ENCODE measurements at regions not wholly inside any gene's neighbourhood (a gene's known extent, or its start where the extent isn't known, plus 50 kb on each side); places are given as distances from the start of the nearest gene placed in this dataset.

DNA sequence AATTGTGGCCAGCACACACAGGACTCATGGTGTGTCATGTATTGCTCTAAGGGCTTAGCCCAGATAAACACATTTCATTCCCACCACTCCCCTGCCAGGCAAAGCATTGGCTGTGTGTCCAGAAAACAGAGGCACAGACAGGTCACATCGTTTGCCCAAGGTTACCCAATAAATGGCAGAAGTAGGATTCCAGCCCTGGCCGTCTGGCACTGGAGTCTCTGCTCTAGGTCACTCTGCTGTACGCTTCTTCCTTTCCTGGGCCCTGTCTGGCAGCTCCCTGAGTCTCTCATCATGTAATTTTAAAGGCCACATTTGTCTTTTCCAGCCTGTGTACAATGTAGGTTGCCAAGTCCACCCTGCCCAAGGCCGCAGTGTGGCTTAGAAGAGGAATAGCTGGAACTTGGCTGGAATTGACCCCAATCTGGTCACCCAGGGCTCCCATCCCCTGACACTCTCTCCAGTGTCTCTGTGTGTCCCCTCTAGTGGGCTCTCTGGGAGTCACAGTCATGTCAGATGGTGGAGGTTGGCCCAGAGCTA, 264.5 kb upstream of the TSHZ3 start:
- H3K27ac ChIP-seq: no peak overlapping the region
- no peaks in the 10 kb centered on the region for H3K36me3 ChIP-seq
- no peaks in the 10 kb centered on the region for H3K27me3 ChIP-seq (replicated peaks; ENCODE audit: insufficient read depth)
- no peak overlapping the region for H3K4me3 ChIP-seq
- no peaks in the 10 kb centered on the region for H3K4me1 ChIP-seq (replicated peaks)
- intact Hi-C loops (cut with DNase I): no loop called here
- no peaks in the 10 kb centered on the region for H3K9me3 ChIP-seq
- WGBS: 68% methylated on average over 4 of the region's 4 CpGs
- TF ChIP-seq POLR2A (IDR thresholded peaks at IDR 0.05): no peak
- no peak for TF ChIP-seq POLR2AphosphoS5 (IDR thresholded peaks at IDR 0.05)
- TF ChIP-seq, protein P1, sequence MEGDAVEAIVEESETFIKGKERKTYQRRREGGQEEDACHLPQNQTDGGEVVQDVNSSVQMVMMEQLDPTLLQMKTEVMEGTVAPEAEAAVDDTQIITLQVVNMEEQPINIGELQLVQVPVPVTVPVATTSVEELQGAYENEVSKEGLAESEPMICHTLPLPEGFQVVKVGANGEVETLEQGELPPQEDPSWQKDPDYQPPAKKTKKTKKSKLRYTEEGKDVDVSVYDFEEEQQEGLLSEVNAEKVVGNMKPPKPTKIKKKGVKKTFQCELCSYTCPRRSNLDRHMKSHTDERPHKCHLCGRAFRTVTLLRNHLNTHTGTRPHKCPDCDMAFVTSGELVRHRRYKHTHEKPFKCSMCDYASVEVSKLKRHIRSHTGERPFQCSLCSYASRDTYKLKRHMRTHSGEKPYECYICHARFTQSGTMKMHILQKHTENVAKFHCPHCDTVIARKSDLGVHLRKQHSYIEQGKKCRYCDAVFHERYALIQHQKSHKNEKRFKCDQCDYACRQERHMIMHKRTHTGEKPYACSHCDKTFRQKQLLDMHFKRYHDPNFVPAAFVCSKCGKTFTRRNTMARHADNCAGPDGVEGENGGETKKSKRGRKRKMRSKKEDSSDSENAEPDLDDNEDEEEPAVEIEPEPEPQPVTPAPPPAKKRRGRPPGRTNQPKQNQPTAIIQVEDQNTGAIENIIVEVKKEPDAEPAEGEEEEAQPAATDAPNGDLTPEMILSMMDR (IDR thresholded peaks at IDR 0.05): no peak
- DNase-seq (ENCODE audit: low spot score): no peak

DNA sequence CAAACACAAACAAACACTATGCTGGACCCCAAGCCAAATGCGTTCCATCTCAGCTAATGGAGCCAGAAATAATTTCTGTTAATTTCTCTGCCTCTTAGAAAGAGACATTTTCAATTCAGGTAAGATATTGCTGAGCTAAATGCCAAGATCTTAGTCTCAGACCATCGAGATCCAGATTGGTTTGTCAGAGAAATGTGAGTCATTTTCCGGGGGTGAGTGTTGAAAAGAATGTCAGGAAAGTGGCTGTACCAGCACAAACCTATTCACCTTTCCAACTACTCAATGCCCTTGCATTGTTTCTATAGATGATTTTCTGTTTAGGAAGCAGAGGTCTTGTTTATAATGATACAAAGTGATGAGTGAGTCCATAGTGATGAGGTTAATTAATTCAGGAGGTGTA, 266.8 kb upstream of the TSHZ3 start:
- Histone ChIP-seq H3K36me3 (no peaks in the 10 kb centered on the region), H3K27ac (no peak overlapping the region), H3K27me3 (replicated peaks; ENCODE audit: insufficient read depth) (no peaks in the 10 kb centered on the region), H3K4me1 (replicated peaks) (no peaks in the 10 kb centered on the region), H3K4me3 (no peak overlapping the region), H3K9me3 (no peaks in the 10 kb centered on the region)
- 84% methylated on average over 3 of the region's 3 CpGs for WGBS
- intact Hi-C loops (cut with DNase I): no loop called here
- no peak for DNase-seq (ENCODE audit: low spot score)
- TF ChIP-seq POLR2AphosphoS5 (IDR thresholded peaks at IDR 0.05) (no peak), POLR2A (IDR thresholded peaks at IDR 0.05) (no peak)
- TF ChIP-seq, protein P1 (IDR thresholded peaks at IDR 0.05): no peak

DNA sequence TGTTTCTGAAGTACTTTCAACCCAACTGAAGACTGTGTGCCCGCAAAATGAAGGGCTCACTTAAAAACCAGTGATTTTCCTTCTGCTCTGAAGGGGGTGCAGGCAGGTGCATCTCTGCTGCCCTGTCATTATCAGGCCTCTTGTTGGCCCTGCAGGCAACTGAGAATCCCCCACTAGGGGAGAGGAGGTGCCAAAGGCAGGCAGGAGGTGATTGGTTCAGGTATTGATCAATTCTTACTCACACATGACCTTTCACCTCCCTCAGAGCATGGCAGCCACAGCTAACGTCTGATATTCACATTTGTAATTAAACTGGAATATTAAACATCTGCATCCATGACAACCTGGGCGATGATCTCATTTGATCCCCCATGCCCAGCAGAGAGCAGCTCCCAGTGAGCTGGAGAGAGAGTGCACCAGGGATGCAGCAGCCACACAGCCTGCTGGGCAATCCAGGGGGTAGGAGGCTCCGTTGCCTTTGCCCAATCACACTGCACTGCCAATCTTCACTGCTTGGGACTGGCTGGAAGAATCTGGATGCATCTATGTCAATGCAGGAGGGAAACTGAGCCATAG, 267.9 kb upstream of the TSHZ3 start:
- TF ChIP-seq, protein P1 (IDR thresholded peaks at IDR 0.05): no peak
- TF ChIP-seq POLR2A (IDR thresholded peaks at IDR 0.05) (no peak), POLR2AphosphoS5 (IDR thresholded peaks at IDR 0.05) (no peak)
- Histone ChIP-seq H3K4me3 (no peak overlapping the region), H3K4me1 (replicated peaks) (no peaks in the 10 kb centered on the region), H3K36me3 (no peaks in the 10 kb centered on the region), H3K27ac (no peak overlapping the region), H3K9me3 (no peaks in the 10 kb centered on the region), H3K27me3 (replicated peaks; ENCODE audit: insufficient read depth) (no peaks in the 10 kb centered on the region)
- intact Hi-C loops (cut with DNase I): no loop called here
- no peak for DNase-seq (ENCODE audit: low spot score)
- WGBS: 85% methylated on average over 4 of the region's 4 CpGs

DNA sequence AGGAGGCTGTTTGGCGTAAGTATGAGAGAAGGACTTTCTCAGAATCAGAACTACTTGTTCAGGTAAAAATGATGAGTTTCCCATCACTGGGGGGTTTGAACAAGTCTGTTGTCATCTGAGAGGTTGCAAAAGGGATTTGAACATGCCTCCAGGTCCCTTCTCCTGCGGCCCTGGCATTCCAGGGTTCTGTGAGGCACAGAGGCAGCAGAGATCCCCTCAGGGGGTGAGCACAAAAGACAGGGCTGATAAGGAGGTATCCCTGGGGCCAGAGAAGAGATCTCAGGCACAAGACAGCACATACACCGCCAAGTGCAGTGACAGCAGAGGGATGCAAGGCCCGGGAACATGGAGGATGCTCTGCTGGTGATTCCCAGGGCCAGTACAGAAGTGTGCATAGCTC, 275.8 kb upstream of the TSHZ3 start:
- Histone ChIP-seq H3K4me1 (replicated peaks) (no peaks in the 10 kb centered on the region), H3K9me3 (no peaks in the 10 kb centered on the region), H3K4me3 (no peak overlapping the region), H3K27ac (no peak overlapping the region), H3K27me3 (replicated peaks; ENCODE audit: insufficient read depth) (no peaks in the 10 kb centered on the region), H3K36me3 (no peaks in the 10 kb centered on the region)
- TF ChIP-seq POLR2AphosphoS5 (IDR thresholded peaks at IDR 0.05) (no peak), POLR2A (IDR thresholded peaks at IDR 0.05) (no peak)
- TF ChIP-seq, protein P1 (IDR thresholded peaks at IDR 0.05): no peak
- intact Hi-C loops (cut with DNase I): no loop called here
- DNase-seq (ENCODE audit: low spot score): no peak
- WGBS: 82% methylated on average over 4 of the region's 4 CpGs

DNA sequence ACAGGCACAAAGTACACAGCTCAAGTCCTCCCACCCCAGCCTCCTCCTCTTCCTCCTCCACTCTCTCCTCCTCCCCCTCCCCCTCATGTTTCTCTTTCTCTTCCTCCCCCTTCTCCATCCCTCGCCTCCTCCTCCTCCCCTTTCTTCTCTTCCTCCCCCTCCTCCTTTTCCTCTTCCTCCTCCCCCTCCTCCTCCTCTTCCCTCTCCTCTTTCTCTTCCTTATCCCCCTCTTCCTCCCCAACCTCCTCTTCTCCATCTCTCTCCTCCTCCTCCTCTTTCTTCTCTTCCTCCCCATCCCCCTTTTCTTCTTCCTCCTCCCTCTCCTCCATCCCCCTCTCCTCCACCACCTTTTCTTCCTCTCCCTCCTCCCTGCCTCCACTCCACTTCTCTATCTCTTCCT, 276.3 kb upstream of the TSHZ3 start:
- H3K36me3 ChIP-seq: no peaks in the 10 kb centered on the region
- no peak for TF ChIP-seq POLR2AphosphoS5 (IDR thresholded peaks at IDR 0.05)
- no peaks in the 10 kb centered on the region for H3K27me3 ChIP-seq (replicated peaks; ENCODE audit: insufficient read depth)
- H3K9me3 ChIP-seq: no peaks in the 10 kb centered on the region
- no peak overlapping the region for H3K27ac ChIP-seq
- H3K4me3 ChIP-seq: no peak overlapping the region
- 92% methylated on average over 1 of the region's 1 CpG for WGBS
- no peaks in the 10 kb centered on the region for H3K4me1 ChIP-seq (replicated peaks)
- intact Hi-C loops (cut with DNase I): no loop called here
- DNase-seq (ENCODE audit: low spot score): no peak
